Neural cell (in vitro differentiated cells): ENCODE measurements at regions not wholly inside any gene's neighbourhood (a gene's known extent, or its start where the extent isn't known, plus 50 kb on each side); places are given as distances from the start of the nearest gene placed in this dataset.

Experiments
- H2AFZ ChIP-seq: fragments of 200-600, 300-800 bp; sonication (generic), shearing (Covaris generic); 2 replicates; pipeline ENCODE4 v1.6.0; 2014; ENCODE audit warnings: low read depth, mild to moderate bottlenecking, antibody characterized with exemption, low read length, moderate library complexity
- H3F3A ChIP-seq: fragments of 200-600 bp; shearing (Covaris generic); 2 replicates; pipeline ENCODE4 v1.6.1; 2016; ENCODE audit warnings: mild to moderate bottlenecking, moderate library complexity, mixed read lengths, antibody characterized with exemption, low read length; ENCODE audit not compliant: insufficient read depth, poor library complexity, severe bottlenecking
- H3K27ac ChIP-seq: fragments of 200-600, 300-800 bp; sonication (generic), shearing (Covaris generic); 2 replicates; pipeline ENCODE4 v1.5.1; 2014; ENCODE audit warnings: mild to moderate bottlenecking, low read length, moderate library complexity
- H3K27me3 ChIP-seq: fragments of 300-800, 200-600 bp; sonication (generic), shearing (Covaris generic); 2 replicates; pipeline ENCODE4 v1.6.0; 2014; ENCODE audit warnings: mild to moderate bottlenecking, low read depth, low read length, moderate library complexity; ENCODE audit not compliant: insufficient read depth
- H3K36me3 ChIP-seq: fragments of 300-800, 200-600 bp; sonication (generic), shearing (Covaris generic); 2 replicates; pipeline ENCODE4 v1.5.1; 2014; ENCODE audit warnings: mild to moderate bottlenecking, antibody characterized with exemption, low read length, moderate library complexity; ENCODE audit not compliant: insufficient read depth
- H3K4me2 ChIP-seq: fragments of 300-800, 200-600 bp; sonication (generic), shearing (Covaris generic); 2 replicates; pipeline ENCODE4 v1.6.0; 2014; ENCODE audit warnings: mild to moderate bottlenecking, low read length
- H3K4me3 ChIP-seq: fragments of 300-800, 200-600 bp; sonication (generic), shearing (Covaris generic); 2 replicates; pipeline ENCODE4 v1.5.1; 2014; ENCODE audit warnings: mild to moderate bottlenecking, low read length, moderate library complexity
- H3K79me2 ChIP-seq: fragments of 200-600 bp; shearing (Covaris generic); replicated peaks from 2 replicates; pipeline ENCODE4 v1.6.0; 2014; ENCODE audit warnings: mild to moderate bottlenecking, low read length, moderate library complexity; ENCODE audit not compliant: insufficient read depth
- H3K9ac ChIP-seq: fragments of 300-800, 200-600 bp; sonication (generic), shearing (Covaris generic); 2 replicates; pipeline ENCODE4 v1.6.1; 2016; ENCODE audit warnings: mild to moderate bottlenecking, low read length, mixed read lengths
- H3K9me2 ChIP-seq: fragments of 200-600 bp; shearing (Covaris generic); 2 replicates; pipeline ENCODE4 v1.6.1; 2016; ENCODE audit warnings: mild to moderate bottlenecking, low read length, mixed read lengths; ENCODE audit not compliant: insufficient read depth
- H3K9me3 ChIP-seq: fragments of 200-600, 300-800 bp; sonication (generic), shearing (Covaris generic); 2 replicates; pipeline ENCODE4 v1.6.1; 2016; ENCODE audit warnings: mild to moderate bottlenecking, mixed run types, low read length, moderate library complexity, mixed read lengths
- H4K20me1 ChIP-seq: fragments of 200-600 bp; shearing (Covaris generic); 2 replicates; pipeline ENCODE4 v1.6.1; 2016; ENCODE audit warnings: mild to moderate bottlenecking, mixed run types; ENCODE audit not compliant: insufficient read depth
- CTCF ChIP-seq: fragments of 450-650 bp; IDR thresholded peaks from 2 replicates; pipeline ENCODE4 v1.5.1; 2014; ENCODE audit warnings: antibody characterized with exemption, mild to moderate bottlenecking, moderate library complexity; ENCODE audit not compliant: poor library complexity, severe bottlenecking
- EP300 ChIP-seq: fragments of 450-650 bp; conservative IDR thresholded peaks from 2 replicates; pipeline ENCODE4 v1.6.1; 2014; ENCODE audit warnings: antibody characterized with exemption, mild to moderate bottlenecking, moderate library complexity; ENCODE audit not compliant: poor library complexity, severe bottlenecking
- EZH2 ChIP-seq: fragments of 200-600, 300-800 bp; shearing (Covaris generic), sonication (generic); IDR thresholded peaks from 2 replicates; pipeline ENCODE4 v1.6.1; 2014; ENCODE audit warnings: antibody characterized with exemption, low read length, borderline replicate concordance, mild to moderate bottlenecking; ENCODE audit not compliant: insufficient read depth, poor library complexity, severe bottlenecking
- MXI1 ChIP-seq: fragments of 450-650 bp; conservative IDR thresholded peaks from 2 replicates; pipeline ENCODE4 v1.6.1; 2014; ENCODE audit warnings: antibody characterized with exemption, mild to moderate bottlenecking; ENCODE audit not compliant: poor library complexity, severe bottlenecking
- POLR2AphosphoS5 ChIP-seq: IDR thresholded peaks from 2 replicates; pipeline ENCODE4 v1.6.1; 2012
- RAD21 ChIP-seq: fragments of 450-650 bp; conservative IDR thresholded peaks from 2 replicates; pipeline ENCODE4 v1.6.1; 2014; ENCODE audit warnings: antibody characterized with exemption, mild to moderate bottlenecking, moderate library complexity
- REST ChIP-seq: IDR thresholded peaks from 2 replicates; pipeline ENCODE4 v1.6.1; 2012; ENCODE audit warnings: borderline replicate concordance
- SMC3 ChIP-seq: fragments of 450-650 bp; conservative IDR thresholded peaks from 2 replicates; pipeline ENCODE4 v1.6.1; 2014; ENCODE audit warnings: antibody characterized with exemption, mild to moderate bottlenecking, moderate library complexity; ENCODE audit not compliant: poor library complexity
- TAF1 ChIP-seq: IDR thresholded peaks from 2 replicates; pipeline ENCODE4 v1.6.1; 2012; ENCODE audit warnings: low read depth

- Histone ChIP-seq H3K27me3 (no peaks in the 10 kb centered on the region), H3F3A (no peaks in the 10 kb centered on the region), H4K20me1 (no peaks in the 10 kb centered on the region), H3K4me2 (no peak overlapping the region), H2AFZ (no peak overlapping the region), H3K36me3 (no peaks in the 10 kb centered on the region), H3K27ac (no peak overlapping the region), H3K4me3 (no peak overlapping the region), H3K9me2 (no peaks in the 10 kb centered on the region), H3K9me3 (no peaks in the 10 kb centered on the region), H3K9ac (no peak overlapping the region), H3K79me2 (no peaks in the 10 kb centered on the region)
- TF ChIP-seq MXI1 (no peak), SMC3 (no peak), TAF1 (no peak), POLR2AphosphoS5 (no peak), RAD21 (no peak), EZH2 (no peak), REST (no peak), EP300 (no peak), CTCF (no peak)
Measured at GRCh38 chr3:72340476-72341379, 507.5 kb downstream of the SHQ1 start.

- Histone ChIP-seq H3F3A (no peaks in the 10 kb centered on the region), H3K27me3 (no peaks in the 10 kb centered on the region), H3K79me2 (no peaks in the 10 kb centered on the region), H3K9me2 (no peaks in the 10 kb centered on the region), H3K4me2 (no peak overlapping the region), H3K9me3 (no peaks in the 10 kb centered on the region), H2AFZ (no peak overlapping the region), H3K36me3 (no peaks in the 10 kb centered on the region), H3K4me3 (no peak overlapping the region), H3K9ac (no peak overlapping the region), H4K20me1 (no peaks in the 10 kb centered on the region), H3K27ac (no peak overlapping the region)
- no peak for TF ChIP-seq RAD21
- TF ChIP-seq CTCF, result no peak
- no peak for TF ChIP-seq POLR2AphosphoS5
- TF ChIP-seq EZH2, result no peak
- TF ChIP-seq EP300, result no peak
- no peak for TF ChIP-seq REST
- no peak for TF ChIP-seq SMC3
- TF ChIP-seq MXI1, result no peak
- no peak for TF ChIP-seq TAF1
Measured at GRCh38 chr3:72340056-72340455, 508.2 kb downstream of the SHQ1 start.
